SK-N-SH (cell line): ENCODE measurements at regions not wholly inside any gene's neighbourhood (a gene's known extent, or its start where the extent isn't known, plus 50 kb on each side); places are given as distances from the start of the nearest gene placed in this dataset.

ENCODE experiments used
- CTCF ChIA-PET: fragments of 300-600, 350-600 bp; formaldehyde crosslinking; extraction: SDS; loops from one replicate; lab custom pipeline; 2021; lab: Yijun Ruan, JAX
- POLR2A ChIA-PET: fragments of 350-600 bp; sonication (Branson Sonifier 250); formaldehyde crosslinking; extraction: SDS; loops from one replicate; lab custom pipeline; 2020; ENCODE audit warnings: antibody characterized with exemption, inconsistent platforms; lab: Yijun Ruan, JAX
- DNase-seq: peaks from one replicate; pipeline ENCODE4 v3.0.0; 2012
- H2AFZ ChIP-seq: fragments of 200-600 bp; sonication (generic); 2 replicates; pipeline ENCODE4 v1.8.1; 2016; ENCODE audit warnings: antibody characterized with exemption, mild to moderate bottlenecking, low read depth
- H3F3A ChIP-seq: fragments of 200-600 bp; sonication (generic); replicated peaks from 2 replicates; pipeline ENCODE3; 2016; ENCODE audit warnings: antibody characterized with exemption, mild to moderate bottlenecking; ENCODE audit not compliant: insufficient read depth
- H3K27ac ChIP-seq, 2 experiments: fragments of 200-500 bp in 1 of 2; fragments of 200-600 bp in 1 of 2; sonication (Bioruptor generic) in 1 of 2; sonication (generic), shearing (Covaris generic) in 1 of 2; 2 replicates each; pipeline versions ENCODE4 v1.5.1 to v1.6.1; 2014 to 2016; ENCODE audit warnings: low read depth in 2 of 2, inconsistent platforms in 1 of 2, low read length in 1 of 2, mild to moderate bottlenecking in 1 of 2, mixed read lengths in 1 of 2
- H3K27me3 ChIP-seq: fragments of 200-600 bp; sonication (generic), shearing (Covaris generic); 2 replicates; pipeline ENCODE4 v1.6.1; 2016; ENCODE audit warnings: mixed run types; ENCODE audit not compliant: insufficient read depth
- H3K36me3 ChIP-seq, 2 experiments: fragments of 200-500 bp in 1 of 2; fragments of 200-600 bp in 1 of 2; sonication (Bioruptor generic) in 1 of 2; sonication (generic) in 1 of 2; replicated peaks in 1 of 2; 2 replicates each; pipeline versions ENCODE3 to v1.5.1; 2014 to 2016; ENCODE audit warnings: low read length in 1 of 2, mild to moderate bottlenecking in 1 of 2; ENCODE audit not compliant: insufficient read depth in 2 of 2, control insufficient read depth in 1 of 2
- H3K4me1 ChIP-seq, 2 experiments: fragments of 200-500 bp in 1 of 2; fragments of 200-600 bp in 1 of 2; sonication (Bioruptor generic) in 1 of 2; sonication (generic), shearing (Covaris generic) in 1 of 2; 2 replicates each; pipeline versions ENCODE4 v1.5.1 to v1.6.1; 2014 to 2016; ENCODE audit warnings: low read depth in 1 of 2, low read length in 1 of 2, mixed run types in 1 of 2; ENCODE audit not compliant: insufficient read depth in 2 of 2, control insufficient read depth in 1 of 2
- H3K4me2 ChIP-seq: fragments of 200-600 bp; sonication (generic), shearing (Covaris generic); 2 replicates; pipeline ENCODE4 v1.6.1; 2017; ENCODE audit warnings: mixed run types
- H3K4me3 ChIP-seq, 2 experiments: fragments of 200-500 bp in 1 of 2; fragments of 200-600 bp in 1 of 2; sonication (Bioruptor generic) in 1 of 2; sonication (generic), shearing (Covaris generic) in 1 of 2; 2 replicates each; pipeline versions ENCODE4 v1.5.1 to v1.8.1; 2014 to 2016; ENCODE audit warnings: low read depth in 2 of 2, inconsistent platforms in 1 of 2, low read length in 1 of 2, mild to moderate bottlenecking in 1 of 2, mixed read lengths in 1 of 2, moderate library complexity in 1 of 2
- H3K79me2 ChIP-seq: fragments of 200-600 bp; sonication (generic); 2 replicates; pipeline ENCODE4 v1.8.1; 2017; ENCODE audit warnings: mild to moderate bottlenecking; ENCODE audit not compliant: insufficient read depth
- H3K9ac ChIP-seq: fragments of 200-600 bp; sonication (generic); 2 replicates; pipeline ENCODE4 v1.6.1; 2017; ENCODE audit warnings: mixed run types
- H3K9me2 ChIP-seq: fragments of 200-600 bp; sonication (generic); 2 replicates; pipeline ENCODE4 v1.6.1; 2017; ENCODE audit warnings: mixed run types
- H3K9me3 ChIP-seq: fragments of 200-600 bp; sonication (generic); 2 replicates; pipeline ENCODE4 v1.6.1; 2017; ENCODE audit warnings: mixed run types, mild to moderate bottlenecking, moderate library complexity
- H4K20me1 ChIP-seq: fragments of 200-600 bp; sonication (generic); 2 replicates; pipeline ENCODE4 v1.6.1; 2017; ENCODE audit warnings: mild to moderate bottlenecking, mixed run types; ENCODE audit not compliant: insufficient read depth
- CHD2 ChIP-seq: fragments of 150-350 bp; IDR thresholded peaks from 2 replicates; pipeline ENCODE4 v1.6.1; 2018; ENCODE audit warnings: low read length; ENCODE audit not compliant: partially characterized antibody
- EP300 ChIP-seq, 2 experiments: IDR thresholded peaks; 2 replicates each; pipeline versions ENCODE4 v1.4.0 to v1.6.1; 2012; ENCODE audit warnings: borderline replicate concordance in 1 of 2, low read depth in 1 of 2, low read length in 1 of 2
- EZH2phosphoT487 ChIP-seq: fragments of 200-600 bp; sonication (generic); IDR thresholded peaks from 2 replicates; pipeline ENCODE4 v1.6.1; 2017; ENCODE audit warnings: low read depth, mixed run types, mild to moderate bottlenecking, antibody characterized with exemption, moderate library complexity, borderline replicate concordance
- FOSL2 ChIP-seq: IDR thresholded peaks from 2 replicates; pipeline ENCODE4 v1.4.0; 2012; ENCODE audit warnings: low read depth, mild to moderate bottlenecking, moderate library complexity, borderline replicate concordance
- GATA2 ChIP-seq: sonication (generic); formaldehyde crosslinking; IDR thresholded peaks from 2 replicates; pipeline ENCODE4 v1.5.0; 2020; ENCODE audit warnings: mild to moderate bottlenecking, missing genetic modification reagents
- MEF2A ChIP-seq: IDR thresholded peaks from 2 replicates; pipeline ENCODE4 v1.4.0; 2012; ENCODE audit warnings: low read depth, borderline replicate concordance
- MXI1 ChIP-seq: IDR thresholded peaks from 2 replicates; pipeline ENCODE4 v1.6.1; 2012; ENCODE audit warnings: mild to moderate bottlenecking, low read depth, low read length, improper control_type of control experiment
- NFIC ChIP-seq: IDR thresholded peaks from 2 replicates; pipeline ENCODE4 v1.4.0; 2012; ENCODE audit warnings: borderline replicate concordance
- NRF1 ChIP-seq: IDR thresholded peaks from 2 replicates; pipeline ENCODE4 v1.6.1; 2012; ENCODE audit warnings: low read depth, mild to moderate bottlenecking, low read length
- RCOR1 ChIP-seq: fragments of 150-350 bp; IDR thresholded peaks from 2 replicates; pipeline ENCODE4 v1.6.1; 2017; ENCODE audit warnings: antibody characterized with exemption, low read length
- RFX5 ChIP-seq: IDR thresholded peaks from 2 replicates; pipeline ENCODE4 v1.6.1; 2012; ENCODE audit warnings: mild to moderate bottlenecking, improper control_type of control experiment, low read length
- RXRA ChIP-seq: IDR thresholded peaks from 2 replicates; pipeline ENCODE4 v1.4.0; 2012; ENCODE audit warnings: low read depth, mild to moderate bottlenecking, borderline replicate concordance
- SIN3A ChIP-seq: IDR thresholded peaks from 2 replicates; pipeline ENCODE4 v1.6.1; 2012; ENCODE audit warnings: low read depth, mild to moderate bottlenecking, low read length, moderate library complexity, borderline replicate concordance
- TAF1 ChIP-seq: IDR thresholded peaks from 2 replicates; pipeline ENCODE4 v1.6.1; 2012; ENCODE audit warnings: low read depth, mild to moderate bottlenecking, low read length, moderate library complexity, borderline replicate concordance
- TCF12 ChIP-seq: IDR thresholded peaks from 2 replicates; pipeline ENCODE4 v1.4.0; 2012
- USF1 ChIP-seq: IDR thresholded peaks from 2 replicates; pipeline ENCODE4 v1.4.0; 2012; ENCODE audit warnings: low read depth, borderline replicate concordance
- ZBTB33 ChIP-seq: IDR thresholded peaks from 2 replicates; pipeline ENCODE4 v1.4.0; 2012; ENCODE audit warnings: low read depth, borderline replicate concordance
- WGBS: methylation state at CpG from one replicate; pipeline ENCODE4 v1.1.6; 2017; ENCODE audit warnings: low lambda C conversion rate; 5-methylcytosine and 5-hydroxymethylcytosine counted together
- TF ChIP-seq, protein P1 (sequence below): fragments of 150-350 bp; IDR thresholded peaks from 2 replicates; pipeline ENCODE4 v1.6.1; 2016; ENCODE audit warnings: mild to moderate bottlenecking, low read depth, low read length

DNA sequence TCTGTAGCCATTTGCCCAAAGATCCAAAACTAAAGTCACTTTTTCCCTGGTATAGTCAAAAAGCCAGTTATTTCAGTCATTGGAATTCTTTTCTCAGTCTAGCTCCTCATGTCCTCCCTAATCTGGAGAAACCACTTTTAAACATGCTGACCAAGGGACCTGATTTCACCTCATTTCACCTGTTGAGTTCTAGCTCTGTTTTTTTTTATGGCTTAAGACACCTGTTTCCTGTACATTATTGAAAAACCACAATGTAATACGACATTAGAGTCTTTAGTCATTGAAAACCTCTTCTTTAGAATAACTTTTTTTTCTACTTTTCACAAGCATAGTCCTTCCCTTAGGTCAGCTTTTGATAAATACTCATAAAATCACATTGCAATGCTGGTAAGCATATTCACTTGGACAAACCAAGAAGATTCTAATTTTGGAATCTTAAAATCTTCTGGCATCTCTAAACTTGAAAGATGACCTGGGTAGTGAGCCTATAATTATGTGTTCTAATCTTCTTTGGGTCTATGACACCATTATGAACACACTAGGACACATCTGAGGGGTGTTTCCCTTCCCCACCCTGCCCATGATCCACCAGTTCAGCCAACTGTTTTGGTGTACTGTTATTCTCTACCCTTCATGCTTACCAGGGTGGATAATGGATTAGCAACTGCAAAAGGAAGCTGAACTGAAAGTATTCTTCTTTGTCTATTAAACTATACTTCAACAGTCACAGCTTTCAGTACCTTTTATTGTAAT lies 103.5 kb upstream of the FXR1 start (continued):
- TF ChIP-seq NFIC (no peak), TCF12 (no peak), NRF1 (no peak), SIN3A (no peak), FOSL2 (no peak), MEF2A (no peak), GATA2 (no peak), CHD2 (no peak)
- TF ChIP-seq, protein P1, sequence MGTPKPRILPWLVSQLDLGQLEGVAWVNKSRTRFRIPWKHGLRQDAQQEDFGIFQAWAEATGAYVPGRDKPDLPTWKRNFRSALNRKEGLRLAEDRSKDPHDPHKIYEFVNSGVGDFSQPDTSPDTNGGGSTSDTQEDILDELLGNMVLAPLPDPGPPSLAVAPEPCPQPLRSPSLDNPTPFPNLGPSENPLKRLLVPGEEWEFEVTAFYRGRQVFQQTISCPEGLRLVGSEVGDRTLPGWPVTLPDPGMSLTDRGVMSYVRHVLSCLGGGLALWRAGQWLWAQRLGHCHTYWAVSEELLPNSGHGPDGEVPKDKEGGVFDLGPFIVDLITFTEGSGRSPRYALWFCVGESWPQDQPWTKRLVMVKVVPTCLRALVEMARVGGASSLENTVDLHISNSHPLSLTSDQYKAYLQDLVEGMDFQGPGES, result no peak

- Histone ChIP-seq H3K9me2 (no peaks in the 10 kb centered on the region), H3K27ac (no peak overlapping the region), H3K4me1 (no peaks in the 10 kb centered on the region), H3F3A (no peaks in the 10 kb centered on the region), H3K9me3 (no peaks in the 10 kb centered on the region), H3K79me2 (no peaks in the 10 kb centered on the region), H4K20me1 (no peaks in the 10 kb centered on the region), H3K9ac (no peak overlapping the region), H3K4me2 (no peak overlapping the region), H2AFZ (no peak overlapping the region), H3K36me3 (no peaks in the 10 kb centered on the region), H3K27me3 (no peaks in the 10 kb centered on the region), H3K4me3 (no peak overlapping the region)
- TF ChIP-seq ZBTB33, result no peak
- no peak for TF ChIP-seq EP300 (IDR thresholded peaks at IDR 0.05; ENCODE audit: borderline replicate concordance in 1 of 2, low read depth in 1 of 2, low read length in 1 of 2)
- no peak for TF ChIP-seq MXI1
- TF ChIP-seq USF1, result no peak
- no peak for TF ChIP-seq RFX5
- TF ChIP-seq GATA2, result no peak
- TF ChIP-seq TAF1, result no peak
- TF ChIP-seq RXRA, result no peak
- no peak for TF ChIP-seq RCOR1
- no peak for TF ChIP-seq EZH2phosphoT487
- TF ChIP-seq MEF2A, result no peak
- POLR2A ChIA-PET, result no interaction called here
- CTCF ChIA-PET, result no interaction called here
- 62% methylated on average over 12 of the region's 15 CpGs for WGBS
- no peak for DNase-seq
Measured at GRCh38 chr3:180820400-180820799, 92.1 kb upstream of the FXR1 start.
